Activated CD4-positive, CD25-positive, alpha-beta regulatory T cell (primary cell): ENCODE measurements at regions not wholly inside any gene's neighbourhood (a gene's known extent, or its start where the extent isn't known, plus 50 kb on each side); places are given as distances from the start of the nearest gene placed in this dataset.
"Not testable (repeated sequence)": the region's sequence is repeated elsewhere in the genome, so short reads cannot be mapped to it uniquely, and the experiment has no call there.

Experiments used
- DNase-seq, 4 experiments: peaks; one replicate each; lab custom pipeline; 2025; lab: John Stamatoyannopoulos, UW

GRCh38 chr2:59874971-59875755 is 678.3 kb downstream of the BCL11A start:
- no peak for DNase-seq

- DNase-seq, result no peak
These were observed 679.1 kb downstream of the BCL11A start for GRCh38 chr2:59874361-59874760.

- DNase-seq, result no peak
These were observed 681.6 kb downstream of the BCL11A start for GRCh38 chr2:59871830-59872229.

- no peak for DNase-seq
These were observed 684.5 kb downstream of the BCL11A start for GRCh38 chr2:59868981-59869380.

- no peak for DNase-seq
These were observed 687.0 kb downstream of the BCL11A start for GRCh38 chr2:59866436-59866835.

- DNase-seq, result no peak
These were observed 694.9 kb downstream of the BCL11A start for GRCh38 chr2:59858540-59858939.

- no peak for DNase-seq
These were observed 696.3 kb downstream of the BCL11A start for GRCh38 chr2:59857109-59857508.

GRCh38 chr2:59856391-59856790 is 697.1 kb downstream of the BCL11A start:
- DNase-seq, result no peak

GRCh38 chr2:59853032-59853431 is 700.4 kb downstream of the BCL11A start:
- no peak for DNase-seq

GRCh38 chr2:59851836-59852475 is 701.5 kb downstream of the BCL11A start:
- no peak for DNase-seq

- DNase-seq, result no peak
These were observed 702.9 kb downstream of the BCL11A start for GRCh38 chr2:59850554-59850953.

- DNase-seq, result no peak
These were observed 719.5 kb downstream of the BCL11A start for GRCh38 chr2:59833941-59834340.

GRCh38 chr2:59830601-59831000 is 722.9 kb downstream of the BCL11A start:
- no peak for DNase-seq

GRCh38 chr2:59827677-59828076 is 725.8 kb downstream of the BCL11A start:
- DNase-seq, result no peak

- DNase-seq, result no peak
These were observed 727.3 kb downstream of the BCL11A start for GRCh38 chr2:59826177-59826576.

GRCh38 chr2:59824314-59824713 is 729.1 kb downstream of the BCL11A start:
- DNase-seq, result no peak

GRCh38 chr2:59816075-59816474 is 737.4 kb downstream of the BCL11A start:
- DNase-seq, result no peak

- DNase-seq, result not testable (repeated sequence)
These were observed 743.2 kb downstream of the BCL11A start for GRCh38 chr2:59810283-59810682.

GRCh38 chr2:59806486-59806885 is 747.0 kb downstream of the BCL11A start:
- no peak for DNase-seq

- DNase-seq, result no peak
These were observed 748.7 kb downstream of the BCL11A start for GRCh38 chr2:59804732-59805131.

- no peak for DNase-seq
These were observed 749.9 kb downstream of the BCL11A start for GRCh38 chr2:59803586-59803985.

- DNase-seq, result no peak
These were observed 754.7 kb downstream of the BCL11A start for GRCh38 chr2:59798687-59799232.

- no peak for DNase-seq
These were observed 762.3 kb downstream of the BCL11A start for GRCh38 chr2:59791004-59791618.
